Loucy (cell line): ENCODE measurements at regions not wholly inside any gene's neighbourhood (a gene's known extent, or its start where the extent isn't known, plus 50 kb on each side); places are given as distances from the start of the nearest gene placed in this dataset.
"Not testable (repeated sequence)": the region's sequence is repeated elsewhere in the genome, so short reads cannot be mapped to it uniquely, and the experiment has no call there.

Experiments
- H2AFZ ChIP-seq: fragments of 200-600 bp; sonication (generic); 2 replicates; pipeline ENCODE4 v1.6.0; 2016; ENCODE audit warnings: antibody characterized with exemption, mild to moderate bottlenecking, low read length, moderate library complexity
- H3F3A ChIP-seq: fragments of 200-600 bp; 2 replicates; pipeline ENCODE4 v1.6.0; 2016; ENCODE audit warnings: antibody characterized with exemption, low read depth, mild to moderate bottlenecking
- H3K27me3 ChIP-seq: fragments of 200-600 bp; sonication (generic); 2 replicates; pipeline ENCODE4 v1.6.1; 2014; ENCODE audit warnings: low read length, mild to moderate bottlenecking; ENCODE audit not compliant: insufficient read depth, poor library complexity, severe bottlenecking
- H3K36me3 ChIP-seq: fragments of 200-600 bp; sonication (generic); 2 replicates; pipeline ENCODE4 v1.6.1; 2016; ENCODE audit warnings: low read length; ENCODE audit not compliant: insufficient read depth
- H3K4me1 ChIP-seq: fragments of 200-600 bp; sonication (generic); 2 replicates; pipeline ENCODE4 v1.5.1; 2014; ENCODE audit warnings: low read length, mild to moderate bottlenecking; ENCODE audit not compliant: insufficient read depth, poor library complexity, severe bottlenecking
- H3K4me2 ChIP-seq: fragments of 200-600 bp; sonication (generic); 2 replicates; pipeline ENCODE4 v1.6.0; 2014; ENCODE audit warnings: antibody characterized with exemption, low read length, low read depth, mild to moderate bottlenecking; ENCODE audit not compliant: poor library complexity, severe bottlenecking
- H3K4me3 ChIP-seq: fragments of 200-600 bp; sonication (generic); 2 replicates; pipeline ENCODE4 v1.5.1; 2014; ENCODE audit warnings: low read length, mild to moderate bottlenecking, mixed read lengths; ENCODE audit not compliant: poor library complexity, severe bottlenecking
- H3K79me2 ChIP-seq: fragments of 200-600 bp; sonication (generic); 2 replicates; pipeline ENCODE4 v1.6.1; 2014; ENCODE audit warnings: low read length; ENCODE audit not compliant: insufficient read depth
- H3K9ac ChIP-seq: fragments of 200-600 bp; sonication (generic); 2 replicates; pipeline ENCODE4 v1.6.0; 2014; ENCODE audit warnings: mild to moderate bottlenecking, low read depth, low read length, moderate library complexity; ENCODE audit not compliant: poor library complexity, severe bottlenecking
- H3K9me2 ChIP-seq: fragments of 200-600 bp; sonication (generic); replicated peaks from 2 replicates; pipeline ENCODE4 v1.6.1; 2016; ENCODE audit warnings: low read depth, low read length, mixed read lengths
- H3K9me3 ChIP-seq: fragments of 200-600 bp; sonication (generic); 2 replicates; pipeline ENCODE4 v1.6.1; 2014; ENCODE audit warnings: mild to moderate bottlenecking, antibody characterized with exemption, low read length, low read depth; ENCODE audit not compliant: insufficient read depth
- H4K20me1 ChIP-seq: fragments of 200-600 bp; sonication (generic); 2 replicates; pipeline ENCODE4 v1.6.0; 2014; ENCODE audit warnings: antibody characterized with exemption, low read length, mild to moderate bottlenecking; ENCODE audit not compliant: insufficient read depth, poor library complexity, severe bottlenecking
- EZH2phosphoT487 ChIP-seq: fragments of 200-600 bp; IDR thresholded peaks from 2 replicates; pipeline ENCODE4 v1.6.1; 2018; ENCODE audit warnings: antibody characterized with exemption, mild to moderate bottlenecking, moderate library complexity, borderline replicate concordance
- TF ChIP-seq, protein P1 (sequence below): fragments of 200-600 bp; sonication (generic); conservative IDR thresholded peaks from 2 replicates; pipeline ENCODE4 v1.5.1; 2014; ENCODE audit warnings: mild to moderate bottlenecking, antibody characterized with exemption, low read length

- Histone ChIP-seq H3K4me2 (no peak overlapping the region), H3K79me2 (no peaks in the 10 kb centered on the region), H2AFZ (no peak overlapping the region), H3K36me3 (no peaks in the 10 kb centered on the region), H3K9me2 (no peaks in the 10 kb centered on the region), H3K4me3 (no peak overlapping the region), H4K20me1 (no peaks in the 10 kb centered on the region), H3K9ac (no peak overlapping the region), H3K9me3 (no peaks in the 10 kb centered on the region), H3F3A (no peaks in the 10 kb centered on the region), H3K4me1 (no peaks in the 10 kb centered on the region), H3K27me3 (no peaks in the 10 kb centered on the region)
- TF ChIP-seq, protein P1, sequence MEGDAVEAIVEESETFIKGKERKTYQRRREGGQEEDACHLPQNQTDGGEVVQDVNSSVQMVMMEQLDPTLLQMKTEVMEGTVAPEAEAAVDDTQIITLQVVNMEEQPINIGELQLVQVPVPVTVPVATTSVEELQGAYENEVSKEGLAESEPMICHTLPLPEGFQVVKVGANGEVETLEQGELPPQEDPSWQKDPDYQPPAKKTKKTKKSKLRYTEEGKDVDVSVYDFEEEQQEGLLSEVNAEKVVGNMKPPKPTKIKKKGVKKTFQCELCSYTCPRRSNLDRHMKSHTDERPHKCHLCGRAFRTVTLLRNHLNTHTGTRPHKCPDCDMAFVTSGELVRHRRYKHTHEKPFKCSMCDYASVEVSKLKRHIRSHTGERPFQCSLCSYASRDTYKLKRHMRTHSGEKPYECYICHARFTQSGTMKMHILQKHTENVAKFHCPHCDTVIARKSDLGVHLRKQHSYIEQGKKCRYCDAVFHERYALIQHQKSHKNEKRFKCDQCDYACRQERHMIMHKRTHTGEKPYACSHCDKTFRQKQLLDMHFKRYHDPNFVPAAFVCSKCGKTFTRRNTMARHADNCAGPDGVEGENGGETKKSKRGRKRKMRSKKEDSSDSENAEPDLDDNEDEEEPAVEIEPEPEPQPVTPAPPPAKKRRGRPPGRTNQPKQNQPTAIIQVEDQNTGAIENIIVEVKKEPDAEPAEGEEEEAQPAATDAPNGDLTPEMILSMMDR: no peak
- TF ChIP-seq EZH2phosphoT487: no peak
Measured at GRCh38 chr18:1078301-1078700, 173.6 kb downstream of the ADCYAP1 start.

- H4K20me1 ChIP-seq, H3K4me3 ChIP-seq, H3K9me2 ChIP-seq, H3K9me3 ChIP-seq, H3K36me3 ChIP-seq, H3K4me1 ChIP-seq, H3K79me2 ChIP-seq, H3K4me2 ChIP-seq, H3F3A ChIP-seq, H2AFZ ChIP-seq, H3K9ac ChIP-seq, H3K27me3 ChIP-seq: not testable (repeated sequence)
Measured at GRCh38 chr18:1083675-1084074, 179.0 kb downstream of the ADCYAP1 start.

- no peak overlapping the region for H3K9ac ChIP-seq
- H3K4me2 ChIP-seq: no peak overlapping the region
- H3K9me2 ChIP-seq: no peaks in the 10 kb centered on the region
- H4K20me1 ChIP-seq: no peaks in the 10 kb centered on the region
- H3K27me3 ChIP-seq: no peaks in the 10 kb centered on the region
- no peak overlapping the region for H3K4me3 ChIP-seq
- TF ChIP-seq EZH2phosphoT487: no peak
- TF ChIP-seq, protein P1: no peak
- H3F3A ChIP-seq: no peaks in the 10 kb centered on the region
- H2AFZ ChIP-seq: no peak overlapping the region
- H3K4me1 ChIP-seq: no peaks in the 10 kb centered on the region
- no peaks in the 10 kb centered on the region for H3K36me3 ChIP-seq
- H3K79me2 ChIP-seq: no peaks in the 10 kb centered on the region
- H3K9me3 ChIP-seq: no peaks in the 10 kb centered on the region; the same call in 1 of the 2 replicates
Measured at GRCh38 chr18:1090758-1091157, 186.1 kb downstream of the ADCYAP1 start.

GRCh38 chr18:1092228-1092627 lies 187.6 kb downstream of the ADCYAP1 start:
- H3K9me3 ChIP-seq: no peaks in the 10 kb centered on the region; the same call in 1 of the 2 replicates
- no peak overlapping the region for H3K4me3 ChIP-seq
- H3K4me1 ChIP-seq: no peaks in the 10 kb centered on the region
- H3K9ac ChIP-seq: no peak overlapping the region
- no peaks in the 10 kb centered on the region for H3K79me2 ChIP-seq
- no peak overlapping the region for H2AFZ ChIP-seq
- no peaks in the 10 kb centered on the region for H3K9me2 ChIP-seq
- no peak for TF ChIP-seq EZH2phosphoT487
- TF ChIP-seq, protein P1: no peak
- H3K36me3 ChIP-seq: no peaks in the 10 kb centered on the region
- no peaks in the 10 kb centered on the region for H4K20me1 ChIP-seq
- H3K27me3 ChIP-seq: no peaks in the 10 kb centered on the region
- H3K4me2 ChIP-seq: no peak overlapping the region
- H3F3A ChIP-seq: no peaks in the 10 kb centered on the region
